Activated CD4-positive, alpha-beta T cell treated with anti-CD3 and anti-CD28 coated beads, Interleukin-2, amount 50 U/mL, for 16 hours (primary cell): ENCODE measurements at regions not wholly inside any gene's neighbourhood (a gene's known extent, or its start where the extent isn't known, plus 50 kb on each side); places are given as distances from the start of the nearest gene placed in this dataset.
A peak's percentile ranks its signal among the peaks of the same experiment; 100 is the strongest.

Source experiments
- DNase-seq: peaks from one replicate; pipeline ENCODE4 v3.0.0-alpha.2; 2020

GRCh38 chr9:14560194-14560593, 133.0 kb downstream of the ZDHHC21 start:
- peak; percentile 69 for DNase-seq

- DNase-seq: no peak
Measured at GRCh38 chr9:14554886-14555285, 138.3 kb downstream of the ZDHHC21 start.

GRCh38 chr9:14547245-14548060, 145.8 kb downstream of the ZDHHC21 start:
- DNase-seq: no peak

GRCh38 chr9:14546693-14547092, 146.5 kb downstream of the ZDHHC21 start:
- no peak for DNase-seq

GRCh38 chr9:14542071-14542470, 151.2 kb downstream of the ZDHHC21 start:
- no peak for DNase-seq

- no peak for DNase-seq
Measured at GRCh38 chr9:14538526-14538925, 154.7 kb downstream of the ZDHHC21 start.

GRCh38 chr9:14535161-14535955, 157.9 kb downstream of the ZDHHC21 start:
- DNase-seq: no peak

GRCh38 chr9:14533867-14534640, 159.2 kb downstream of the ZDHHC21 start:
- no peak for DNase-seq

GRCh38 chr9:14532456-14533115, 160.6 kb downstream of the ZDHHC21 start:
- no peak for DNase-seq

- no peak for DNase-seq
Measured at GRCh38 chr9:14531341-14532269, 161.6 kb downstream of the ZDHHC21 start.

GRCh38 chr9:14530841-14531240, 162.4 kb downstream of the ZDHHC21 start:
- DNase-seq: no peak

- no peak for DNase-seq
Measured at GRCh38 chr9:14530366-14530765, 162.9 kb downstream of the ZDHHC21 start.

- no peak for DNase-seq
Measured at GRCh38 chr9:14529629-14530028, 163.6 kb downstream of the ZDHHC21 start.

GRCh38 chr9:14529054-14529453, 164.2 kb downstream of the ZDHHC21 start:
- no peak for DNase-seq

GRCh38 chr9:14526504-14526903, 166.7 kb downstream of the ZDHHC21 start:
- DNase-seq: no peak

- DNase-seq: no peak
Measured at GRCh38 chr9:14525856-14526255, 167.4 kb downstream of the ZDHHC21 start.

GRCh38 chr9:14524873-14525515, 168.2 kb downstream of the ZDHHC21 start:
- no peak for DNase-seq

GRCh38 chr9:14523545-14523944, 169.7 kb downstream of the ZDHHC21 start:
- DNase-seq: no peak

- DNase-seq: no peak
Measured at GRCh38 chr9:14522627-14523379, 170.4 kb downstream of the ZDHHC21 start.

- no peak for DNase-seq
Measured at GRCh38 chr9:14520341-14520740, 172.9 kb downstream of the ZDHHC21 start.
